ENCODE measurements at regions not wholly inside any gene's neighbourhood (a gene's known extent, or its start where the extent isn't known, plus 50 kb on each side); places are given as distances from the start of the nearest gene placed in this dataset.
A peak's percentile ranks its signal among the peaks of the same experiment; 100 is the strongest.

- DNase-seq = no peak
- Histone ChIP-seq H3K4me3 (ENCODE audit: low read depth in 2 of 2, low read length in 1 of 2) (no peak overlapping the region), H3F3A (replicated peaks; ENCODE audit: insufficient read depth) (no peaks in the 10 kb centered on the region), H3K36me3 (replicated peaks in 1 of 2; ENCODE audit: control insufficient read depth in 1 of 2, insufficient read depth in 2 of 2, low read length in 1 of 2) (no peaks in the 10 kb centered on the region), H3K9me2 (no peaks in the 10 kb centered on the region), H3K27me3 (ENCODE audit: insufficient read depth) (no peaks in the 10 kb centered on the region), H3K79me2 (ENCODE audit: insufficient read depth) (no peaks in the 10 kb centered on the region), H3K4me1 (ENCODE audit: control insufficient read depth in 1 of 2, insufficient read depth in 2 of 2, low read depth in 1 of 2, low read length in 1 of 2) (peaks cover 0 to 6% of the 10 kb centered on the region in 2 experiments; a peak in 2 of 4 replicates), H3K9ac (no peak overlapping the region), H2AFZ (ENCODE audit: low read depth) (0 out of 2 replicates have a peak overlapping the region, but pooled peaks have one; percentile 22), H4K20me1 (ENCODE audit: insufficient read depth) (no peaks in the 10 kb centered on the region), H3K27ac (ENCODE audit: low read depth in 2 of 2, low read length in 1 of 2) (peak overlapping the region in 1 of 2 experiments; percentile 3; a peak in 1 of 4 replicates), H3K9me3 (no peaks in the 10 kb centered on the region), H3K4me2 (no peak overlapping the region)
- CTCF ChIA-PET = interaction anchor here (1.2 kb wide), 1 partner anchor 295 kb away, joined by 3 read pairs; no protein-coding TSS in a partner anchor
- TF ChIP-seq TCF12 (IDR thresholded peaks at IDR 0.05) = peak; percentile 70
- TF ChIP-seq CHD2 (IDR thresholded peaks at IDR 0.05; ENCODE audit: low read length, partially characterized antibody) = no peak
- WGBS (ENCODE audit: low lambda C conversion rate) = 32% methylated on average over 2 of the region's 2 CpGs
- POLR2A ChIA-PET = interaction anchor here (0.6 kb wide), 1 partner anchor 21 kb away, joined by 4 read pairs; no protein-coding TSS in a partner anchor
Observed at GRCh38 chr7:41298409-41298808, 404.5 kb downstream of the INHBA start.

GRCh38 chr7:41297166-41297565 is 405.7 kb downstream of the INHBA start:
- Histone ChIP-seq H3K9me3 (no peaks in the 10 kb centered on the region), H3F3A (replicated peaks; ENCODE audit: insufficient read depth) (no peaks in the 10 kb centered on the region), H3K4me1 (ENCODE audit: control insufficient read depth in 1 of 2, insufficient read depth in 2 of 2, low read depth in 1 of 2, low read length in 1 of 2) (peaks cover 0 to 6% of the 10 kb centered on the region in 2 experiments; a peak in 2 of 4 replicates), H3K79me2 (ENCODE audit: insufficient read depth) (no peaks in the 10 kb centered on the region), H2AFZ (ENCODE audit: low read depth) (no peak overlapping the region), H3K4me2 (no peak overlapping the region), H3K4me3 (ENCODE audit: low read depth in 2 of 2, low read length in 1 of 2) (no peak overlapping the region), H3K27me3 (ENCODE audit: insufficient read depth) (no peaks in the 10 kb centered on the region), H3K9me2 (no peaks in the 10 kb centered on the region), H3K9ac (no peak overlapping the region), H3K27ac (ENCODE audit: low read depth in 2 of 2, low read length in 1 of 2) (no peak overlapping the region), H3K36me3 (replicated peaks in 1 of 2; ENCODE audit: control insufficient read depth in 1 of 2, insufficient read depth in 2 of 2, low read length in 1 of 2) (no peaks in the 10 kb centered on the region), H4K20me1 (ENCODE audit: insufficient read depth) (no peaks in the 10 kb centered on the region)
- 83% methylated on average over 6 of the region's 6 CpGs for WGBS (ENCODE audit: low lambda C conversion rate)
- POLR2A ChIA-PET = no interaction called here
- no peak for DNase-seq
- CTCF ChIA-PET = interaction anchor here (0.9 to 1.2 kb wide), 2 partner anchors 18 to 38 kb away, joined by 3 read pairs; no protein-coding TSS in a partner anchor
- no peak for TF ChIP-seq TAF1 (IDR thresholded peaks at IDR 0.05; ENCODE audit: borderline replicate concordance, low read depth, low read length)
- TF ChIP-seq RFX5 (IDR thresholded peaks at IDR 0.05; ENCODE audit: low read length) = no peak
- no peak for TF ChIP-seq TEAD4 (IDR thresholded peaks at IDR 0.05; ENCODE audit: borderline replicate concordance, insufficient read depth)
- TF ChIP-seq USF2 (IDR thresholded peaks at IDR 0.05; ENCODE audit: borderline replicate concordance, low read depth, low read length) = no peak
- no peak for TF ChIP-seq YY1 (IDR thresholded peaks at IDR 0.05; ENCODE audit: low read depth)
- TF ChIP-seq IRF3 (IDR thresholded peaks at IDR 0.05; ENCODE audit: low read depth, low read length) = no peak
- TF ChIP-seq NFIC (IDR thresholded peaks at IDR 0.05; ENCODE audit: borderline replicate concordance) = no peak
- no peak for TF ChIP-seq EZH2phosphoT487 (IDR thresholded peaks at IDR 0.05; ENCODE audit: borderline replicate concordance, low read depth)
- TF ChIP-seq FOSL2 (IDR thresholded peaks at IDR 0.05; ENCODE audit: borderline replicate concordance, low read depth) = no peak
- no peak for TF ChIP-seq MXI1 (IDR thresholded peaks at IDR 0.05; ENCODE audit: low read depth, low read length)
- TF ChIP-seq POLR2AphosphoS5 (IDR thresholded peaks at IDR 0.05; ENCODE audit: low read depth, low read length) = no peak
- TF ChIP-seq REST (IDR thresholded peaks at IDR 0.05; ENCODE audit: low read depth, low read length) = no peak
- no peak for TF ChIP-seq GABPA (IDR thresholded peaks at IDR 0.05; ENCODE audit: low read depth)

All from SK-N-SH (cell line).